Astrocyte (in vitro differentiated cells and primary cell): ENCODE measurements at regions not wholly inside any gene's neighbourhood (a gene's known extent, or its start where the extent isn't known, plus 50 kb on each side); places are given as distances from the start of the nearest gene placed in this dataset.

Experiments used
- DNase-seq: peaks from one replicate; pipeline ENCODE4 v3.0.0-alpha.2; 2010; ENCODE audit warnings: low read depth
- FAIRE-seq: peaks from 2 replicates; lab custom pipeline; 2011; peaks lifted over from hg19 to GRCh38; lab: Jason Lieb, UNC
- H2AFZ ChIP-seq: 2 replicates; pipeline ENCODE4 v1.6.0; 2012; ENCODE audit warnings: low read depth, low read length, inconsistent platforms
- H3K27ac ChIP-seq: 2 replicates; pipeline ENCODE4 v1.5.1; 2011; ENCODE audit warnings: low read depth, low read length, inconsistent platforms
- H3K27me3 ChIP-seq: 2 replicates; pipeline ENCODE4 v1.6.0; 2011; ENCODE audit warnings: low read length, inconsistent platforms; ENCODE audit not compliant: insufficient read depth
- H3K36me3 ChIP-seq: 2 replicates; pipeline ENCODE4 v1.5.1; 2011; ENCODE audit warnings: low read length, inconsistent platforms; ENCODE audit not compliant: insufficient read depth
- H3K4me1 ChIP-seq: 2 replicates; pipeline ENCODE4 v1.5.1; 2011; ENCODE audit warnings: low read length, inconsistent platforms; ENCODE audit not compliant: insufficient read depth
- H3K4me2 ChIP-seq: 2 replicates; pipeline ENCODE4 v1.6.0; 2012; ENCODE audit warnings: low read length, inconsistent platforms
- H3K4me3 ChIP-seq: 2 replicates; pipeline ENCODE4 v1.5.1; 2011; ENCODE audit warnings: low read depth, mild to moderate bottlenecking, low read length, inconsistent platforms; ENCODE audit not compliant: insufficient read depth
- H3K79me2 ChIP-seq: 2 replicates; pipeline ENCODE4 v1.6.0; 2012; ENCODE audit warnings: mild to moderate bottlenecking, low read length, inconsistent platforms; ENCODE audit not compliant: insufficient read depth
- H3K9ac ChIP-seq: 2 replicates; pipeline ENCODE4 v1.6.0; 2012; ENCODE audit warnings: mild to moderate bottlenecking, low read length, inconsistent platforms
- H3K9me3 ChIP-seq: 2 replicates; pipeline ENCODE4 v1.5.1; 2012; ENCODE audit warnings: low read depth, mild to moderate bottlenecking, low read length, inconsistent platforms; ENCODE audit not compliant: insufficient read depth
- H4K20me1 ChIP-seq: 2 replicates; pipeline ENCODE4 v1.6.0; 2012; ENCODE audit warnings: low read length, inconsistent platforms; ENCODE audit not compliant: insufficient read depth
- H3K27ac Mint-ChIP-seq: one replicate; pipeline ENCODE4 v1.8.0; 2021; ENCODE audit warnings: mild to moderate bottlenecking, mixed read lengths; ENCODE audit not compliant: unreplicated experiment
- H3K27me3 Mint-ChIP-seq: one replicate; pipeline ENCODE4 v1.8.0; 2021; ENCODE audit warnings: low read depth, mixed read lengths; ENCODE audit not compliant: unreplicated experiment
- H3K36me3 Mint-ChIP-seq: one replicate; pipeline ENCODE4 v1.8.0; 2021; ENCODE audit warnings: low read depth, mixed read lengths; ENCODE audit not compliant: unreplicated experiment
- H3K4me1 Mint-ChIP-seq: one replicate; pipeline ENCODE4 v1.8.0; 2021; ENCODE audit warnings: low read depth, mixed read lengths; ENCODE audit not compliant: unreplicated experiment
- H3K4me3 Mint-ChIP-seq: one replicate; pipeline ENCODE4 v1.8.0; 2021; ENCODE audit warnings: mild to moderate bottlenecking, moderate library complexity, mixed read lengths; ENCODE audit not compliant: unreplicated experiment
- H3K9me3 Mint-ChIP-seq: one replicate; pipeline ENCODE4 v1.8.0; 2021; ENCODE audit warnings: mild to moderate bottlenecking, mixed read lengths; ENCODE audit not compliant: unreplicated experiment
- CTCF ChIP-seq: IDR thresholded peaks from 2 replicates; pipeline ENCODE4 v1.5.1; 2011; ENCODE audit warnings: low read depth, mild to moderate bottlenecking, inconsistent platforms, low read length, moderate library complexity; ENCODE audit not compliant: insufficient read depth
- EZH2 ChIP-seq: IDR thresholded peaks from 2 replicates; pipeline ENCODE4 v1.6.1; 2012; ENCODE audit warnings: mild to moderate bottlenecking, low read length, inconsistent platforms; ENCODE audit not compliant: insufficient read depth

GRCh38 chr2:215619022-215619958, 183.4 kb upstream of the FN1 start:
- Histone ChIP-seq H3K36me3 (no peaks in the 10 kb centered on the region), H3K4me2 (peak overlapping the region; percentile 59), H3K27me3 (no peaks in the 10 kb centered on the region), H3K27ac (peak overlapping the region; percentile 56), H3K9ac (peak overlapping the region; percentile 26), H3K9me3 (no peaks in the 10 kb centered on the region), H2AFZ (peak overlapping the region; percentile 7), H4K20me1 (no peaks in the 10 kb centered on the region), H3K4me1 (peaks cover 19% of the 10 kb centered on the region), H3K4me3 (no peak overlapping the region), H3K79me2 (no peaks in the 10 kb centered on the region)
- DNase-seq (peak; percentile 94), FAIRE-seq (no peak)
- TF ChIP-seq CTCF (no peak), EZH2 (no peak)
- Mint-ChIP-seq H3K4me3 (peak overlapping the region; percentile 11), H3K4me1 (peaks cover 34% of the 10 kb centered on the region), H3K36me3 (peaks cover 1% of the 10 kb centered on the region), H3K27me3 (no peaks in the 10 kb centered on the region), H3K9me3 (peaks cover 5% of the 10 kb centered on the region), H3K27ac (peak overlapping the region; percentile 81)

GRCh38 chr2:215618145-215618544, 182.3 kb upstream of the FN1 start:
- no peak overlapping the region for H3K4me2 ChIP-seq
- Mint-ChIP-seq H3K36me3 (peaks cover 1% of the 10 kb centered on the region), H3K27ac (peak overlapping the region; percentile 60), H3K4me1 (peaks cover 42% of the 10 kb centered on the region), H3K27me3 (no peaks in the 10 kb centered on the region), H3K4me3 (no peak overlapping the region), H3K9me3 (peaks cover 5% of the 10 kb centered on the region)
- H3K9ac ChIP-seq: no peak overlapping the region
- H3K79me2 ChIP-seq: no peaks in the 10 kb centered on the region
- no peaks in the 10 kb centered on the region for H4K20me1 ChIP-seq
- no peak overlapping the region for H3K4me3 ChIP-seq
- TF ChIP-seq EZH2: no peak
- TF ChIP-seq CTCF: no peak
- H3K4me1 ChIP-seq: peaks cover 25% of the 10 kb centered on the region
- no peaks in the 10 kb centered on the region for H3K9me3 ChIP-seq
- H3K27ac ChIP-seq: peak overlapping the region; percentile 56
- no peak for DNase-seq
- H2AFZ ChIP-seq: no peak overlapping the region
- no peaks in the 10 kb centered on the region for H3K27me3 ChIP-seq
- H3K36me3 ChIP-seq: no peaks in the 10 kb centered on the region
- no peak for FAIRE-seq
